RWPE1 (cell line): ENCODE measurements at regions not wholly inside any gene's neighbourhood (a gene's known extent, or its start where the extent isn't known, plus 50 kb on each side); places are given as distances from the start of the nearest gene placed in this dataset.

Source experiments
- CTCF ChIA-PET: fragments of 350-600 bp; sonication (Branson Sonifier 250); formaldehyde crosslinking; extraction: SDS; loops from one replicate; lab custom pipeline; 2021; lab: Yijun Ruan, JAX
- POLR2A ChIA-PET: fragments of 400-600 bp; formaldehyde crosslinking; extraction: SDS; loops from one replicate; lab custom pipeline; 2020; ENCODE audit warnings: antibody characterized with exemption; ENCODE audit not compliant: low non-redundant PET; lab: Yijun Ruan, JAX
- DNase-seq: peaks from one replicate; pipeline ENCODE4 v3.0.0; 2012; ENCODE audit warnings: low spot score
- H3K27ac ChIP-seq: fragments of 450-650 bp; 2 replicates; pipeline ENCODE4 v1.5.1; 2017
- CTCF ChIP-seq: fragments of 450-650 bp; conservative IDR thresholded peaks from 2 replicates; pipeline ENCODE4 v1.5.1; 2017; ENCODE audit warnings: low read depth, mild to moderate bottlenecking

- TF ChIP-seq CTCF = no peak
- no peak for DNase-seq
- H3K27ac ChIP-seq = no peak overlapping the region
- CTCF ChIA-PET = no interaction called here
- POLR2A ChIA-PET = no interaction called here
These were observed 206.8 kb upstream of the SLC24A2 start for GRCh38 chr9:19995619-19996018.

GRCh38 chr9:19994296-19994695 lies 205.5 kb upstream of the SLC24A2 start:
- TF ChIP-seq CTCF = no peak
- ChIA-PET CTCF (no interaction called here), POLR2A (no interaction called here)
- no peak overlapping the region for H3K27ac ChIP-seq
- peak; percentile 63 for DNase-seq

- ChIA-PET POLR2A (no interaction called here), CTCF (no interaction called here)
- DNase-seq = no peak
- TF ChIP-seq CTCF = no peak
- no peak overlapping the region for H3K27ac ChIP-seq
These were observed 203.7 kb upstream of the SLC24A2 start for GRCh38 chr9:19992556-19992955.

DNA sequence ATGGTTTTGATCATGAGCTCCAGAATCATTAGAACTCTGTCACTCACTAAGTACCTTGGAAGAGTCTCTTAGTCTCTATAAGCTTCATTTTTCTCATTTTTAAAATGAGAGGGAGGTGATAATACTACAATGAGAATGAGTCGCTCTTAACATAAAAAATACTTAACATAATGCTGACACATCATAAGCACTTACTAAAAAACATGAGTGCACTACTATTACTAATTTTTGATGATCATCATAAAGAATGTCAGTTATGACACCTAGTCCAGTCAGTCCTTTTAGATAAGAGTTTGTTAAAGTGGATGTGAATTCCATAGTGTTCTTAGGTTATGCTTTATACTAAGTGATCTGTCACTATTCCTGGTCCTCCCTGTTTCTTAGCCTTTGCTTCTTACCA lies 200.4 kb upstream of the SLC24A2 start:
- ChIA-PET CTCF (no interaction called here), POLR2A (no interaction called here)
- no peak for DNase-seq
- no peak for TF ChIP-seq CTCF
- no peak overlapping the region for H3K27ac ChIP-seq

GRCh38 chr9:19988281-19988680 lies 199.4 kb upstream of the SLC24A2 start:
- ChIA-PET CTCF (no interaction called here), POLR2A (no interaction called here)
- no peak overlapping the region for H3K27ac ChIP-seq
- TF ChIP-seq CTCF = no peak
- no peak for DNase-seq

GRCh38 chr9:19985081-19985480 lies 196.2 kb upstream of the SLC24A2 start:
- no peak overlapping the region for H3K27ac ChIP-seq
- POLR2A ChIA-PET = no interaction called here
- CTCF ChIA-PET = no interaction called here

More at GRCh38 chr9:19985081-19985480, 196.2 kb upstream of the SLC24A2 start:
- DNase-seq = no peak
- TF ChIP-seq CTCF = no peak
